Spleen (tissue), 7 donors: ENCODE measurements at regions not wholly inside any gene's neighbourhood (a gene's known extent, or its start where the extent isn't known, plus 50 kb on each side); places are given as distances from the start of the nearest gene placed in this dataset.

ENCODE experiments used
- POLR2AphosphoS5 ChIP-seq, 3 donors: sonication (generic); formaldehyde crosslinking; IDR thresholded peaks; one replicate each; pipeline ENCODE4 v1.5.1; 2017; ENCODE audit warnings: antibody characterized with exemption in 3 of 3
- TF ChIP-seq, protein P1 (sequence below), 11 experiments: fragments of 200-600 bp in 7 of 11; fragments of 450-650 bp in 4 of 11; sonication (generic) in 4 of 11; IDR thresholded peaks in 8 of 11; conservative IDR thresholded peaks in 3 of 11; 1 replicate in 7 of 11; 2 replicates in 4 of 11; pipeline versions ENCODE4 v1.4.0 to v1.8.0; 2016 to 2021; ENCODE audit warnings: antibody characterized with exemption in 11 of 11, inconsistent platforms in 4 of 11, mild to moderate bottlenecking in 1 of 11
- donor health status: DM: no; HTN: no; CAD: no; lungs with moderate emphysema.
- donor health status: DM: no; HTN: no; CAD: no.
- donor health status: DM: no; HTN: no; CAD: no.

DNA sequence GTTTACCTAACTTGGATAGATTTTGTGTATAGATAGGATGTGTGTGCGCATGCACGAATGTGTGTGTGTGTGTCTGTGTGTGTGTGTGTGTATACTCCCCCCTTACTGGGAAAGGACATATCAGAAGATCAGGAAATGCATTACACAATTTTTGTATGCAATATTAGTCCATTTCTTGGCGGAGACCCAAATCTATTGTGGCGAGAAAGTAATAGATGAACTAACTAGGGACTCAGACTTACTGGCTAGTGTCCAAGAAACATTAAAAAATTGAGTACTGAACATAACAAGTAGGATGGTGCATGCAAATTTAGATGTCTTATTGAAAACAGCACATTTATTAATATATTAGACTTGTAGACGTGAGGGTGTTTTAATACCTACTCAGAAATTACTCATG, 1036.5 kb upstream of the FANCL start:
- TF ChIP-seq, protein P1, sequence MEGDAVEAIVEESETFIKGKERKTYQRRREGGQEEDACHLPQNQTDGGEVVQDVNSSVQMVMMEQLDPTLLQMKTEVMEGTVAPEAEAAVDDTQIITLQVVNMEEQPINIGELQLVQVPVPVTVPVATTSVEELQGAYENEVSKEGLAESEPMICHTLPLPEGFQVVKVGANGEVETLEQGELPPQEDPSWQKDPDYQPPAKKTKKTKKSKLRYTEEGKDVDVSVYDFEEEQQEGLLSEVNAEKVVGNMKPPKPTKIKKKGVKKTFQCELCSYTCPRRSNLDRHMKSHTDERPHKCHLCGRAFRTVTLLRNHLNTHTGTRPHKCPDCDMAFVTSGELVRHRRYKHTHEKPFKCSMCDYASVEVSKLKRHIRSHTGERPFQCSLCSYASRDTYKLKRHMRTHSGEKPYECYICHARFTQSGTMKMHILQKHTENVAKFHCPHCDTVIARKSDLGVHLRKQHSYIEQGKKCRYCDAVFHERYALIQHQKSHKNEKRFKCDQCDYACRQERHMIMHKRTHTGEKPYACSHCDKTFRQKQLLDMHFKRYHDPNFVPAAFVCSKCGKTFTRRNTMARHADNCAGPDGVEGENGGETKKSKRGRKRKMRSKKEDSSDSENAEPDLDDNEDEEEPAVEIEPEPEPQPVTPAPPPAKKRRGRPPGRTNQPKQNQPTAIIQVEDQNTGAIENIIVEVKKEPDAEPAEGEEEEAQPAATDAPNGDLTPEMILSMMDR (IDR thresholded peaks at IDR 0.05 in 8 of 11, conservative IDR thresholded peaks at IDR 0.05 in 3 of 11), result no peak
- no peak for TF ChIP-seq POLR2AphosphoS5 (IDR thresholded peaks at IDR 0.05)
